ENCODE measurements at regions not wholly inside any gene's neighbourhood (a gene's known extent, or its start where the extent isn't known, plus 50 kb on each side); places are given as distances from the start of the nearest gene placed in this dataset.
A peak's percentile ranks its signal among the peaks of the same experiment; 100 is the strongest.
"Not testable (repeated sequence)": the region's sequence is repeated elsewhere in the genome, so short reads cannot be mapped to it uniquely, and the experiment has no call there.

- peak; percentile 92 for DNase-seq (ENCODE audit: low read depth)
Measured at GRCh38 chr6:137933696-137934095, 66.6 kb downstream of the TNFAIP3 start.

DNA sequence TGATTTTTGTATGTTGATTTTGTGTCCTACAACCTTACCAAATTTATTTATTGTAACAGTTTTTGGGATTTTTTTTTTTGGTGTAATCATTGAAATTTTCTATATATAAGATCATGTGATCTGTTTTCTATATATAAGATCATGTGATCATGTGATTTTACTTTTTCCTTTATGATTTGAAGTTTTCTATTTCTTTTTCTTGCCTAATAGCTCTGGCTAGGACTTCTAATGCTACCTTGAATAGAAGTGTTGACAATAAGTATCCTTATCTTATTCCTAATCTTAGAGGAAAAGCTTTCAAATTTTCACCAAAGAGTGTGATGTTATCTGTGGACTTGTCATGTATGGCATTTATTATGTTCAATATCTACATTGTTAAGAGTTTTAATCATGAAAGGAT lies 69.7 kb downstream of the TNFAIP3 start:
- DNase-seq (ENCODE audit: low read depth) = no peak

GRCh38 chr6:137937834-137938233 lies 70.8 kb downstream of the TNFAIP3 start:
- DNase-seq (ENCODE audit: low read depth) = no peak

DNA sequence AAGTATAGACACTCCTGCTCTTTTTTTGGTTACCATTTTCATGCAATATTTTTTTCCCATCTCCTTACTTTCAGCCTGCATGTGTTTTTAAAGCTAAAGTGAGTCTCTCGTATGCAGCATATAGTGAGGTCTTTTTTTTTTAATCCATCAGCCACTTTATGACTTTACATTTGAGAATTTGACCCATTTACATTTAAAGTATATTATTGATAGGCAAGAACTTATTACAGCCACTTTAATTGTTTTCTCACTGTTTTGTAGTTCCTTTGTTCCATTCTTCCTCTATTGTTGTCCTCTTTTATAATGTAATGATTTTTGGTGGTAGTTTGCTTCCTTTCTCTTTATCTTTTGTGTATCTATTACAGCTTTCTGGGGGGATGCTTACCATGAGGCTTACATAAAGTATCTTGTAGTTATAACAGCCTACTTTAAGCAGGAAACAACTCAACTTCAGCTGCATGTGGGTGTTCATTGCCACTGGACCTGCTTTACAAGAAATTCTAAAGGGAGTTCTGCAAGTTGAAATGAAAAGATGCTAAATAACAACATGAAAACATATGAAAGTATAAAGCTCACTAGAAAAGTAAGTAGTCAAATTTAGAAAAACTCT lies 71.8 kb downstream of the TNFAIP3 start:
- no peak for DNase-seq (ENCODE audit: low read depth)

DNA sequence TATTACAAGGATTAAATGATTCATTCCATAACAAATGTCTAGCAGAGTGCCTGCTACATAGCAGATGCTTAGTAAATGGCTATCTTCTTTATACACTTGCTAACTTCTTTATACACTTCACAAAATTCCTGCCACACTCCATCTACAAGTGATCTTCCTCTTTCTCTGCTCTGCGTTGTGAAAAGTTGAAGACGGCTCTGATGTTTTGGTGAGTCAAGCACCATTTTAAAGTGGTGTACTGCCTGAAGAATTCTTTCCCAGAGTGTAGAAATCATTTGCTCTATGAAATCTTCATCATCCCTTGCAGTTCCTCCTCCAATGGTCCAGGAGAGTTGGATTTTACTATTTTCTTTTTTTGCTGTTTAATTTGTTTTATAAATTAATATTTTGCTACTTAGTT lies 74.9 kb downstream of the TNFAIP3 start:
- no peak for DNase-seq (ENCODE audit: low read depth)

GRCh38 chr6:137942736-137943135 lies 75.7 kb downstream of the TNFAIP3 start:
- no peak for DNase-seq (ENCODE audit: low read depth)

- not testable (repeated sequence) for DNase-seq (ENCODE audit: low read depth)
Measured at GRCh38 chr6:137944381-137944780, 77.3 kb downstream of the TNFAIP3 start.

GRCh38 chr6:137944793-137945498 lies 77.9 kb downstream of the TNFAIP3 start:
- DNase-seq (ENCODE audit: low read depth) = no peak

DNA sequence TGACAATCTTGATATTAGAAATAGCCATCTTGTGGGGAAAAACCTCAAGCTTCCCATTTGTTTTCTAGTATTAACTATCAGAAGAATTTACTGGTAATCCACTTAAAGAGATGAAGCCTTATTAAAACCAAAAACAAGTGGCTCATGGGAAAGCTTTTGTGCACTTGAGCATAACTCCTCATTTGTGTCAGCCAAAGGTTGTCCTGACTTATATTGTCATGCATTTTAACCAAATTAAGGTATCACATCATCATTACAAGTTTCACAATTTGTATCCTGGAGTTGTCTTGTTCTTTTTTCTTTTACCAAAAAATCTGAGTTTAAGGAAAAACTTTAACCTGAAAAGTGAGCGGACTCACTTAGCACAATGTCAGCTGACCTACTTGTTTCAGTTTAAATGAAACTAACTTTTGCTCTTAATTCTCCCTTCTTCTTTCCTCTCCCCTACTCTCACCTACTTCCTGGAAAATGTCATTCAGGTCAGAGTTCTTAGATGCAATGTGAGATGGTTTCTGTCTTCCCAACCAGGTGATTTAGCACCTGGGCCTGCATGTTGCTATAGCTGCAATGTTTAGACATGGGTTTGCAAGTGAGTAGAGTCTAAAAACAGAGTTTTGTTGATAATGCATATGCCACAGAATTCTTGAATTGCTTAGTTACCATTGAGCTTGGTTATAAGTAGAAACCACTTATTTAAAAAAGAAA lies 82.8 kb downstream of the TNFAIP3 start:
- no peak for DNase-seq (ENCODE audit: low read depth)

GRCh38 chr6:137950581-137950980 lies 83.5 kb downstream of the TNFAIP3 start:
- no peak for DNase-seq (ENCODE audit: low read depth)

- DNase-seq (ENCODE audit: low read depth) = no peak
Measured at GRCh38 chr6:137951064-137951597, 84.1 kb downstream of the TNFAIP3 start.

DNA sequence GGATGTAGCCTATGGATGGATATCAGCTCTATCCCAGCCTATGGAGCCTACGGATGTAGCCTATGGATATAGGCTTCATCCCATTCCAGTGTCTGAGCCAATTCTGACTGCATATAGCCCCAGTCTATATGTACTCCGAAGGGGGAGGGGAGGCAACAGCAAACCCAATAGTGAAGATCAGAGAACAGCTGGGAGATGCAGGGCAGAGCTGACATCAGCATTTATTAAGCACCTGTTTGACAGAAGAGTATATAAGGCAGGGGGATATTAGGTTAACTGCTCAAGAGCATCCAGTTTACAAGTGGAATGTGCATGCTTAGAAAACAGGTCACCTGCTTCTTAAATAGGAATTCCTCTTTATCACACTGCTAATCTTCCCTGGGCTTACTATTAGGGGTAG lies 85.2 kb downstream of the TNFAIP3 start:
- no peak for DNase-seq (ENCODE audit: low read depth)

GRCh38 chr6:137953761-137954160 lies 86.7 kb downstream of the TNFAIP3 start:
- no peak for DNase-seq (ENCODE audit: low read depth)

DNA sequence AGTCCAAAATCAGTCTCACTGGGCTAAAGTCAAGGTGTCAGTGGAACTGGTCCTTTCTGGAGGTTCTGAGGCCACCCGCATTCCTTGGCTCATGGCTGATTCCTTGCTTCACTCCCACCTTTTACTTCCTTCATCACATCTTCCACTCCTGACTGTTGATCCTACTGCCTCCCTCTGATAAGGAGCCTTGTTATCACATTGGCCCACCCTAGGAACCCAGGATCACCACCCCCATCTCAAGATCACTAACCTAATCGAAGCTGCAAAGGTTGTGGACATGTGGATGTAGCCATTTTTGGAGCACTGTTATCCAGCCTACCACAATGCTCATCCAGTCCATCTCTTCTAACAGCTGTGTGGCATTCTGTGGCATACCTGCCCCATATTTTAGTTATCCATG lies 87.2 kb downstream of the TNFAIP3 start:
- no peak for DNase-seq (ENCODE audit: low read depth)

DNA sequence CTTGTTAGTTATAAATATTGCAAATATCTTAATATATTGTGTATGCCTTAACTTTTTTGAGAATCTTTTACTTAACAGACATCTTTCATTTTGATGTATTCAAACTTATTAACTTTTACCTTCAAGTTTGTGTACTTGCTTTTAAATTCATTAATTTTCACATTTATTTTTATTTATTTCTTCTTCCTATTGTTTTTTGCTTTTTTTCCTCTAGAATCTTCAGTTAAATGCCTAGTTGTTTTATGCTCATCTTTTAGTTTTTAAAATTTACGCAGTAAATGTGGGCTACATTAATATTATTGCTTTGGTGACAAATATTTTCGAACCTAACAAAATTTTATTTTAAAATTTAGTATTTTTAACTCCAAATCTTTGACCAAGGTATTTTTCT lies 89.0 kb downstream of the TNFAIP3 start:
- no peak for DNase-seq (ENCODE audit: low read depth)

DNA sequence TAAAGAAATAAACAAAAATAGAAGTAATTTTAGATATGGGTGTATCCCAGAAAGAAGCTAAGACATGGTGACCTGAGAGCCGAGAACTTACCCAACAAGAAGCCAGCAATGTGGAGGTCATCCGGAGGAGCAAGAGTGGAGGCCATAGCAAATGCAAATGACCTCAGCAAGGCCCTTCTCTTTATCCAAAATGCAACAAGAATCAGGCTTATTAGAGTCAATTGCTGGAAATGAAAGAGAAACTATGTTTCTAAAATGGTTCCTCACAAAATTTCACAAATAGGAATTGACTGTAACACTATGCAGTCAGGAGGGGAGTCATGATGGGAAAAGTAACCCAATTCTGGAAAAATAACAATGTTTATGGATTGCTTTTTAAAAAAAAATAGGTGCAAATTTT lies 90.4 kb downstream of the TNFAIP3 start:
- no peak for DNase-seq (ENCODE audit: low read depth)

- DNase-seq (ENCODE audit: low read depth) = no peak
Measured at GRCh38 chr6:137958811-137959565, 91.9 kb downstream of the TNFAIP3 start.

GRCh38 chr6:137962725-137963124 lies 95.7 kb downstream of the TNFAIP3 start:
- no peak for DNase-seq (ENCODE audit: low read depth)

DNA sequence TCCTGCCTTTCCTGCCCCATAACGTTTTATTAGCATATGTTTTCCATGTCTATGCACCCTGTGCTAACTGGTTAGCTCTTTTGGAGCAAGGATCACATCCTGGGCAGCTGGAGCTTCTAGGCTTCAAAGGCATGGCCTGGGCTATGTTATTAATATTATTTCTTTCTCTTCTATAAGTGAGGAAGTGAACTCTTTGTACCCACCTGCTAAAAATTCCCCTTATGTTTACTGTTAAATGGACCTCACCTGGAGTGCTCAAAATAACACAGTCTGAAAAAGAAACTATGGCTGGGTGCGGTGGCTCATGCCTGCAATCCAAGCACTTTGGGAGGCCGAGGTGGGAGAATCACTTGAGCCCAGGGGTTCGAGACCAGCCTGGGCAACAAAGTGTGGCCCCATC lies 97.8 kb downstream of the TNFAIP3 start:
- DNase-seq (ENCODE audit: low read depth) = no peak

- peak; percentile 48 for DNase-seq (ENCODE audit: low read depth)
Measured at GRCh38 chr6:137967689-137968454, 100.8 kb downstream of the TNFAIP3 start.

GRCh38 chr6:137968455-137968804 lies 101.4 kb downstream of the TNFAIP3 start:
- DNase-seq (ENCODE audit: low read depth) = no peak

DNA sequence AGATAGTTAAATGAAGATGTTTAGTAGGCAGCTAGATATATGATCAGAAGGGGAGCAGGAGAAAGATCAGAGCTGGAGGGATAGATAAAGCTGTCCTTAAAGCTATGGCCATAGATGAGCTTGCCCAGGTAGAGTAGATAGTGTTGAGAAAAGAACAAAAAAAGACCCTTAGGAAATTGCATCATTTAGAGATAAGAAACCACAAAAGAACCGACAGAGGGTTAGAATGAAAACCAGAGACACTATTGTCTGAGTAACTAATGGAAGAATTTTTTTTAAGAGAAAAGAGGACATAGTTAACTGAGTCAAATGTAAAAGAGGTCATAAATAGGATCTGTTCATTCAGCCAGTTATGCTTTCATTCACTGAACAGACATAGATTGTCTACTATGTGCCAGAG lies 101.8 kb downstream of the TNFAIP3 start:
- no peak for DNase-seq (ENCODE audit: low read depth)
